ENCODE measurements at regions not wholly inside any gene's neighbourhood (a gene's known extent, or its start where the extent isn't known, plus 50 kb on each side); places are given as distances from the start of the nearest gene placed in this dataset.

- TF ChIP-seq SUZ12 (IDR thresholded peaks at IDR 0.05) (no peak), NFRKB (IDR thresholded peaks at IDR 0.05) (no peak), BHLHE40 (IDR thresholded peaks at IDR 0.05; ENCODE audit: borderline replicate concordance) (no peak), CTBP1 (IDR thresholded peaks at IDR 0.05; ENCODE audit: borderline replicate concordance) (no peak), TARDBP (IDR thresholded peaks at IDR 0.05) (no peak), ARNT (IDR thresholded peaks at IDR 0.05) (no peak), L3MBTL2 (conservative IDR thresholded peaks at IDR 0.05) (no peak), FOXM1 (IDR thresholded peaks at IDR 0.05; ENCODE audit: borderline replicate concordance) (no peak), FOXK2 (IDR thresholded peaks at IDR 0.05) (no peak), LEF1 (IDR thresholded peaks at IDR 0.05; ENCODE audit: borderline replicate concordance) (no peak), FOXA1 (IDR thresholded peaks at IDR 0.05) (no peak)
- CTCF ChIA-PET: no interaction called here
- POLR2A ChIA-PET: no interaction called here
- no peak for DNase-seq (ENCODE audit: extremely low spot score)
Measured at GRCh38 chr2:220904015-220904414, 668.1 kb downstream of the EPHA4 start.

DNA sequence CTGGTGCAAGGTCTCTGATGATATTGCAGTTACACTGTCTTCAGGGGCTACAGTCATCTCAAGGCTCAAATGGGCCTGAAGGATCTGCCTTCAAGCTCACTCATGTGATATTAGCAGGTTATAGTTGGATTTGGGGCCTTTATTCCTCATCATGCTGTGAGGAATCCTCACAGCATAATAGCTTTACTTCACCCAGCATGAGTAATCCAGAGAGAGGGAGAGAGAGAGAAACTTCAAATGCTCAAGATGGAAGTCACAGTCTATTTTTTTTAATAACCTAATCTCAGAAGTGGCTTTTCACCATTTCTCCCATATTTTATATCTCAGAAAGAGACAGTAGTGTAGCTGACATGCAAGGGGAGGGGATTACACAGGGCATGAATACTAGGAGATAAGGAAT is 658.7 kb downstream of the EPHA4 start:
- ChIA-PET POLR2A (no interaction called here), CTCF (no interaction called here)

GRCh38 chr2:220915092-220915623 is 656.9 kb downstream of the EPHA4 start:
- ChIA-PET POLR2A (no interaction called here), CTCF (no interaction called here)
- TF ChIP-seq CTBP1 (IDR thresholded peaks at IDR 0.05; ENCODE audit: borderline replicate concordance): no peak
- no peak for TF ChIP-seq ZNF384 (IDR thresholded peaks at IDR 0.05)
- TF ChIP-seq L3MBTL2 (conservative IDR thresholded peaks at IDR 0.05): no peak
- no peak for TF ChIP-seq ARNT (IDR thresholded peaks at IDR 0.05)
- TF ChIP-seq, protein P1, sequence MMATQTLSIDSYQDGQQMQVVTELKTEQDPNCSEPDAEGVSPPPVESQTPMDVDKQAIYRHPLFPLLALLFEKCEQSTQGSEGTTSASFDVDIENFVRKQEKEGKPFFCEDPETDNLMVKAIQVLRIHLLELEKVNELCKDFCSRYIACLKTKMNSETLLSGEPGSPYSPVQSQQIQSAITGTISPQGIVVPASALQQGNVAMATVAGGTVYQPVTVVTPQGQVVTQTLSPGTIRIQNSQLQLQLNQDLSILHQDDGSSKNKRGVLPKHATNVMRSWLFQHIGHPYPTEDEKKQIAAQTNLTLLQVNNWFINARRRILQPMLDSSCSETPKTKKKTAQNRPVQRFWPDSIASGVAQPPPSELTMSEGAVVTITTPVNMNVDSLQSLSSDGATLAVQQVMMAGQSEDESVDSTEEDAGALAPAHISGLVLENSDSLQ (IDR thresholded peaks at IDR 0.05): no peak
- DNase-seq (ENCODE audit: extremely low spot score): no peak

More for the DNA sequence above, 658.7 kb downstream of the EPHA4 start:
- DNase-seq (ENCODE audit: extremely low spot score): no peak
- TF ChIP-seq SP1 (IDR thresholded peaks at IDR 0.05): no peak

GRCh38 chr2:220916931-220917330 is 655.2 kb downstream of the EPHA4 start:
- CTCF ChIA-PET: no interaction called here
- POLR2A ChIA-PET: no interaction called here
- DNase-seq (ENCODE audit: extremely low spot score): no peak
- TF ChIP-seq, protein P1 (IDR thresholded peaks at IDR 0.05): no peak
- TF ChIP-seq SUZ12 (IDR thresholded peaks at IDR 0.05) (no peak), HDGF (IDR thresholded peaks at IDR 0.05; ENCODE audit: borderline replicate concordance) (no peak), LEF1 (IDR thresholded peaks at IDR 0.05; ENCODE audit: borderline replicate concordance) (no peak), L3MBTL2 (conservative IDR thresholded peaks at IDR 0.05) (no peak), FOXM1 (IDR thresholded peaks at IDR 0.05; ENCODE audit: borderline replicate concordance) (no peak), CTBP1 (IDR thresholded peaks at IDR 0.05; ENCODE audit: borderline replicate concordance) (no peak), TARDBP (IDR thresholded peaks at IDR 0.05) (no peak), SP1 (IDR thresholded peaks at IDR 0.05) (no peak), NFRKB (IDR thresholded peaks at IDR 0.05) (no peak), FOXA1 (IDR thresholded peaks at IDR 0.05) (no peak), FOXK2 (IDR thresholded peaks at IDR 0.05) (no peak), ELF4 (IDR thresholded peaks at IDR 0.05) (no peak), ARNT (IDR thresholded peaks at IDR 0.05) (no peak), ZNF384 (IDR thresholded peaks at IDR 0.05) (no peak)

DNA sequence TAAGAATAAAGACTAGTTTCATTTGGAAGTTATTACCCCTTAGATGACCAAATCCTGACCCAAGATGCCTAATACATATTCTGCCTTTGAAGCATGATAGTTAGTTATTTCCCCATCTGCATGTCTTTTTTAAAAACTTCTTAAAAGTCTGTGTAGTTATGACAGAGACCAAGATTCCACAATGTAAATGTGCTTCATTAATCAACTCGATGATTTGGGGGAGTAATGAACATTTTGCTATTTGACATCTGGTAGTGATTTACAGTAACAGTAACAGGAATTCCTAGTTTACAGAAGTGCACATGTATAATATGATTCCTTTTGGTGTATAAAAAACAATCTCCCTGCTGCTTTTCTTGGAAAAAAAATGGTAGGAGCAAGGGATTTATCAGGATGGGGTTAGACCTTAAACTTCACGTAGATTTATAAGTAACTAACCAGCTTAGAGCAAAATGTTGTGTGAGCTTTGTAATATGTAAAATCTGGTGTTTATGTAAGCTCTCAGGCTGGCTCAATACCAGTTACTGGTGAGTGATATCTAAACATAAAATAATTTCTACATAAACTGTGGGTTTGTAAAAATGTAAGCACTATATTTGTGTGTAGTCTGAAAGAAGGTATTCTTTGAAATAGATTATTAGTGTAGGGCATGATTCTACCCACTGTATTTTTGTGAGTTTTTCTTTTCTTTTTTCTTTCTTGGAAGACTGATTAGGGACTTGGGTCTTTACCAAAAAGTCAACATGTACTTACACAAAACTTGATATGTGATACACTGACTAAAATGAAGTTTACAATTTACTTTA is 641.6 kb downstream of the EPHA4 start:
- ChIA-PET POLR2A (no interaction called here), CTCF (no interaction called here)
- DNase-seq (ENCODE audit: extremely low spot score): no peak
- TF ChIP-seq FOXM1 (IDR thresholded peaks at IDR 0.05; ENCODE audit: borderline replicate concordance) (no peak), ZNF384 (IDR thresholded peaks at IDR 0.05) (no peak), HDGF (IDR thresholded peaks at IDR 0.05; ENCODE audit: borderline replicate concordance) (no peak), TARDBP (IDR thresholded peaks at IDR 0.05) (no peak), FOXA1 (IDR thresholded peaks at IDR 0.05) (no peak), LEF1 (IDR thresholded peaks at IDR 0.05; ENCODE audit: borderline replicate concordance) (no peak), CTBP1 (IDR thresholded peaks at IDR 0.05; ENCODE audit: borderline replicate concordance) (no peak), FOXK2 (IDR thresholded peaks at IDR 0.05) (no peak), ARNT (IDR thresholded peaks at IDR 0.05) (no peak), BHLHE40 (IDR thresholded peaks at IDR 0.05; ENCODE audit: borderline replicate concordance) (no peak), SUZ12 (IDR thresholded peaks at IDR 0.05) (no peak), L3MBTL2 (conservative IDR thresholded peaks at IDR 0.05) (no peak), ELF4 (IDR thresholded peaks at IDR 0.05) (no peak), SP1 (IDR thresholded peaks at IDR 0.05) (no peak), NFRKB (IDR thresholded peaks at IDR 0.05) (no peak)
- TF ChIP-seq, protein P1 (IDR thresholded peaks at IDR 0.05): no peak

- TF ChIP-seq SUZ12 (IDR thresholded peaks at IDR 0.05) (no peak), L3MBTL2 (conservative IDR thresholded peaks at IDR 0.05) (no peak), TARDBP (IDR thresholded peaks at IDR 0.05) (no peak), ELF4 (IDR thresholded peaks at IDR 0.05) (no peak), NFRKB (IDR thresholded peaks at IDR 0.05) (no peak), FOXA1 (IDR thresholded peaks at IDR 0.05) (no peak), FOXK2 (IDR thresholded peaks at IDR 0.05) (no peak), HDGF (IDR thresholded peaks at IDR 0.05; ENCODE audit: borderline replicate concordance) (no peak), LEF1 (IDR thresholded peaks at IDR 0.05; ENCODE audit: borderline replicate concordance) (no peak), ARNT (IDR thresholded peaks at IDR 0.05) (no peak), ZNF384 (IDR thresholded peaks at IDR 0.05) (no peak), SP1 (IDR thresholded peaks at IDR 0.05) (no peak), CTBP1 (IDR thresholded peaks at IDR 0.05; ENCODE audit: borderline replicate concordance) (no peak), FOXM1 (IDR thresholded peaks at IDR 0.05; ENCODE audit: borderline replicate concordance) (no peak), BHLHE40 (IDR thresholded peaks at IDR 0.05; ENCODE audit: borderline replicate concordance) (no peak)
- no peak for DNase-seq (ENCODE audit: extremely low spot score)
- ChIA-PET POLR2A (no interaction called here), CTCF (no interaction called here)
Measured at GRCh38 chr2:220931491-220931890, 640.6 kb downstream of the EPHA4 start.

Measured in HEK293T (cell line).